Gastrocnemius medialis (tissue), 4 donors: ENCODE measurements at regions not wholly inside any gene's neighbourhood (a gene's known extent, or its start where the extent isn't known, plus 50 kb on each side); places are given as distances from the start of the nearest gene placed in this dataset.

Experiments used
- CTCF ChIP-seq, 5 experiments: fragments of 450-650 bp in 3 of 5; fragments of 200-600 bp in 2 of 5; sonication (generic) in 2 of 5; IDR thresholded peaks in 4 of 5; conservative IDR thresholded peaks in 1 of 5; 1 replicate in 4 of 5; 2 replicates in 1 of 5; pipeline ENCODE4 v1.5.1; 2016 to 2019; ENCODE audit warnings: antibody characterized with exemption in 5 of 5, mild to moderate bottlenecking in 3 of 5, moderate library complexity in 3 of 5
- POLR2A ChIP-seq, 2 donors: fragments of 450-650 bp; IDR thresholded peaks; one replicate each; pipeline ENCODE4 v1.6.1; 2017; ENCODE audit warnings: antibody characterized with exemption in 2 of 2, mild to moderate bottlenecking in 2 of 2, moderate library complexity in 2 of 2

GRCh38 chr6:51250317-51250716 is 431.6 kb downstream of the TFAP2B start:
- TF ChIP-seq CTCF (IDR thresholded peaks at IDR 0.05 in 4 of 5, conservative IDR thresholded peaks at IDR 0.05 in 1 of 5) (no peak), POLR2A (IDR thresholded peaks at IDR 0.05) (no peak)
